Mesenchymal stem cell (in vitro differentiated cells and primary cell): ENCODE measurements at regions not wholly inside any gene's neighbourhood (a gene's known extent, or its start where the extent isn't known, plus 50 kb on each side); places are given as distances from the start of the nearest gene placed in this dataset.

Source experiments
- DNase-seq: peaks from one replicate; pipeline ENCODE4 v3.0.0-alpha.2; 2013
- H2AFZ ChIP-seq: one replicate; pipeline ENCODE4 v1.6.1; 2013; ENCODE audit warnings: low read depth, mild to moderate bottlenecking, control low read depth, inconsistent platforms, low read length, moderate library complexity
- H2AK5ac ChIP-seq: 2 replicates; pipeline ENCODE4 v1.6.1; 2013; ENCODE audit warnings: low read length, moderate library complexity, mild to moderate bottlenecking, inconsistent platforms; ENCODE audit not compliant: severe bottlenecking
- H2BK120ac ChIP-seq: one replicate; pipeline ENCODE4 v1.6.1; 2013; ENCODE audit warnings: low read depth, mild to moderate bottlenecking, inconsistent platforms, low read length, moderate library complexity
- H2BK12ac ChIP-seq, 2 experiments: one replicate each; pipeline ENCODE4 v1.6.1; 2013; ENCODE audit warnings: inconsistent platforms in 2 of 2, low read length in 2 of 2, mild to moderate bottlenecking in 2 of 2, moderate library complexity in 2 of 2, control low read depth in 1 of 2
- H2BK15ac ChIP-seq: one replicate; pipeline ENCODE4 v1.6.1; 2013; ENCODE audit warnings: mild to moderate bottlenecking, low read depth, inconsistent platforms; ENCODE audit not compliant: poor library complexity, severe bottlenecking
- H2BK5ac ChIP-seq: 2 replicates; pipeline ENCODE4 v1.6.1; 2013; ENCODE audit warnings: low read depth, mild to moderate bottlenecking, low read length, control low read depth, inconsistent platforms; ENCODE audit not compliant: poor library complexity, severe bottlenecking
- H3K14ac ChIP-seq, 2 experiments: one replicate each; pipeline ENCODE4 v1.6.1; 2013; ENCODE audit warnings: inconsistent platforms in 2 of 2, low read length in 2 of 2, control low read depth in 1 of 2, mild to moderate bottlenecking in 1 of 2, moderate library complexity in 1 of 2
- H3K18ac ChIP-seq, 2 experiments: one replicate each; pipeline ENCODE4 v1.6.1; 2013; ENCODE audit warnings: inconsistent platforms in 2 of 2, low read length in 2 of 2, control low read depth in 1 of 2, low read depth in 1 of 2, mild to moderate bottlenecking in 1 of 2
- H3K23ac ChIP-seq, 2 experiments: one replicate each; pipeline ENCODE4 v1.6.1; 2013; ENCODE audit warnings: inconsistent platforms in 2 of 2, low read length in 2 of 2, mild to moderate bottlenecking in 2 of 2, moderate library complexity in 2 of 2, control low read depth in 1 of 2
- H3K27ac ChIP-seq: 2 replicates; pipeline ENCODE4 v1.5.1; 2013; ENCODE audit warnings: mild to moderate bottlenecking, moderate library complexity, low read length, control low read depth, inconsistent platforms; ENCODE audit not compliant: poor library complexity, severe bottlenecking
- H3K27me3 ChIP-seq, 2 experiments: 2 replicates each; pipeline versions ENCODE4 v1.6.1 to v1.7.0; 2013; ENCODE audit warnings: low read length in 2 of 2, mild to moderate bottlenecking in 2 of 2, moderate library complexity in 2 of 2, control low read depth in 1 of 2, inconsistent platforms in 1 of 2; ENCODE audit not compliant: control insufficient read depth in 1 of 2, insufficient read depth in 1 of 2
- H3K36me3 ChIP-seq, 2 experiments: 2 replicates each; pipeline versions ENCODE4 v1.6.1 to v1.7.0; 2013; ENCODE audit warnings: low read length in 2 of 2, control low read depth in 1 of 2, inconsistent platforms in 1 of 2, low read depth in 1 of 2, mild to moderate bottlenecking in 1 of 2; ENCODE audit not compliant: insufficient read depth in 2 of 2, control insufficient read depth in 1 of 2
- H3K4ac ChIP-seq, 2 experiments: one replicate each; pipeline ENCODE4 v1.6.1; 2013; ENCODE audit warnings: inconsistent platforms in 2 of 2, low read length in 2 of 2, mild to moderate bottlenecking in 2 of 2, moderate library complexity in 2 of 2, control low read depth in 1 of 2, low read depth in 1 of 2
- H3K4me1 ChIP-seq: 2 replicates; pipeline ENCODE4 v1.6.1; 2013; ENCODE audit warnings: low read depth, low read length, control low read depth; ENCODE audit not compliant: control insufficient read depth, insufficient read depth
- H3K4me2 ChIP-seq: 2 replicates; pipeline ENCODE4 v1.6.1; 2013; ENCODE audit warnings: low read length, mild to moderate bottlenecking, inconsistent platforms; ENCODE audit not compliant: poor library complexity, severe bottlenecking
- H3K4me3 ChIP-seq, 2 experiments: 2 replicates each; pipeline versions ENCODE4 v1.5.1 to v1.7.0; 2013; ENCODE audit warnings: low read length in 2 of 2, mild to moderate bottlenecking in 2 of 2, control low read depth in 1 of 2, low read depth in 1 of 2; ENCODE audit not compliant: insufficient read depth in 1 of 2
- H3K79me1 ChIP-seq: replicated peaks from 2 replicates; pipeline ENCODE4 v1.6.1; 2013; ENCODE audit warnings: mild to moderate bottlenecking, control low read depth, low read length, inconsistent platforms; ENCODE audit not compliant: poor library complexity, severe bottlenecking
- H3K9ac ChIP-seq: 2 replicates; pipeline ENCODE4 v1.7.0; 2013; ENCODE audit warnings: mild to moderate bottlenecking, low read length, moderate library complexity
- H3K9me3 ChIP-seq: 2 replicates; pipeline ENCODE4 v1.7.0; 2013; ENCODE audit warnings: mild to moderate bottlenecking, low read length; ENCODE audit not compliant: control insufficient read depth
- H4K8ac ChIP-seq: one replicate; pipeline ENCODE4 v1.6.1; 2013; ENCODE audit warnings: inconsistent platforms, mild to moderate bottlenecking, low read length, moderate library complexity
- H4K91ac ChIP-seq: one replicate; pipeline ENCODE4 v1.6.1; 2013; ENCODE audit warnings: mild to moderate bottlenecking, low read length, inconsistent platforms
- WGBS: methylation state at CpG from one replicate; pipeline ENCODE4 v1.1.7; 2013; ENCODE audit warnings: mixed read lengths; 5-methylcytosine and 5-hydroxymethylcytosine counted together

- 61% methylated on average over 3 of the region's 4 CpGs for whole genome bisulfite sequencing
Measured at GRCh38 chr6:132961122-132961521, 146.8 kb downstream of the RPS12 start.

GRCh38 chr6:132961610-132962009 is 147.2 kb downstream of the RPS12 start:
- Histone ChIP-seq H3K23ac (no peak overlapping the region), H2BK5ac (no peak overlapping the region), H3K9me3 (no peaks in the 10 kb centered on the region), H3K18ac (no peak overlapping the region), H2BK15ac (no peak overlapping the region), H2BK120ac (peak overlapping the region; percentile 34), H4K8ac (no peak overlapping the region), H3K14ac (no peak overlapping the region), H2BK12ac (peak overlapping the region; percentile 18 to 47), H3K4me2 (no peak overlapping the region), H3K79me1 (no peaks in the 10 kb centered on the region), H3K9ac (no peak overlapping the region), H3K4me1 (peaks cover 2% of the 10 kb centered on the region), H3K27me3 (peaks cover 0 to 22% of the 10 kb centered on the region in 2 experiments), H3K4me3 (no peak overlapping the region), H2AFZ (no peak overlapping the region), H2AK5ac (no peak overlapping the region), H3K27ac (no peak overlapping the region), H4K91ac (no peak overlapping the region), H3K36me3 (no peaks in the 10 kb centered on the region), H3K4ac (no peak overlapping the region)
- WGBS: 83% methylated on average over 4 of the region's 5 CpGs
- DNase-seq: no peak

More at GRCh38 chr6:132961122-132961521, 146.8 kb downstream of the RPS12 start:
- peaks cover 0 to 22% of the 10 kb centered on the region in 2 experiments for H3K27me3 ChIP-seq
- H3K23ac ChIP-seq: no peak overlapping the region
- H3K27ac ChIP-seq: no peak overlapping the region
- H3K14ac ChIP-seq: no peak overlapping the region
- H2AK5ac ChIP-seq: no peak overlapping the region
- H4K8ac ChIP-seq: no peak overlapping the region
- H3K4me1 ChIP-seq: peaks cover 2% of the 10 kb centered on the region
- H2BK15ac ChIP-seq: no peak overlapping the region
- H3K36me3 ChIP-seq: no peaks in the 10 kb centered on the region
- H3K18ac ChIP-seq: no peak overlapping the region
- H3K9me3 ChIP-seq: no peaks in the 10 kb centered on the region
- no peak overlapping the region for H2BK5ac ChIP-seq
- no peak overlapping the region for H2BK120ac ChIP-seq
- H3K4ac ChIP-seq: no peak overlapping the region
- no peak overlapping the region for H4K91ac ChIP-seq
- no peak overlapping the region for H3K9ac ChIP-seq
- H3K79me1 ChIP-seq: no peaks in the 10 kb centered on the region
- no peak overlapping the region for H2AFZ ChIP-seq
- DNase-seq: peak; percentile 55
- no peak overlapping the region for H2BK12ac ChIP-seq
- no peak overlapping the region for H3K4me3 ChIP-seq
- no peak overlapping the region for H3K4me2 ChIP-seq

DNA sequence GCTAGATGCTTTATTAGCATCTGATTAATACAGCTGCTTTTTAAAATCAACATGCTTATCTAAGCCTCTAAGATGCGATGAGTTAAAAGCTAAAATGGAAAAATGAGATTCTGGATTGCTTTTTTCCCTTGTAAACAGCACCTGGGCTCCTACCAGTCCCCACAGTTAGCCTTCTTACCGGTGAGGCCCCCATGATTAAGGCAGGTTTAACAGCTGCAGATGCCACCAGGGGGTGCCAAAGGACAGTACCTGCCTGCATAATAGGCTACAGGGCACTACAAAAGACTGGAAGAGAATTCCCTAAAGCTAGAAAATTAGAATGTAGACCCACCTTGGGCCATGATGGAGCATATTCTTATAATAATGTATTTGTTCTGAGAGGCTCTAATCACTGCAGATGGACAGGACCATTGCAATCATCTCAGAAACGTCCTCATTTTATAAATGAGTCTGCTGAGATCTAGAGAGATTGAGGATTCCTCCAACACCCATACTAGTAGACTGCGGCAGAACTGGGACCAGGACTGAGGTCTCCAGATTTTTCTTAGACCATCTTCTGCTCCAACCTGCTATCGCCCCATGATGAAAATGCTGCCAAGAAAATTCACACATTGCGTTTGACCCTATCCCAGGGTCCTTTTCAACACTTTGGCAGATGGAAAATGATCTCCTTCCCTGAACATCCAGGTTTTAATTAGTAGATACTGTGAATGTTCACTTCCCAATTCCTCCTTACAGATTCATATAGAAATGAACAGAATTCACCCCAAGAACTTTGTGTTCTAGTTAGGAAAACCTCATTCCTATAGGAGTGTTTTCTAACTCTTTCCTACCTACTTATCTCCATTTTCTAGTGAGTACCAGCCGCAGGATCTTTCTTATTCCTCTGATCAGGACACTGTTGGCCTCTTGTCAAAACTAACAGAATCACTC is 148.8 kb downstream of the RPS12 start:
- no peak overlapping the region for H2BK5ac ChIP-seq
- no peak overlapping the region for H2AK5ac ChIP-seq
- no peak overlapping the region for H2BK15ac ChIP-seq
- DNase-seq: peak; percentile 67
- H3K4me2 ChIP-seq: no peak overlapping the region
- no peak overlapping the region for H3K14ac ChIP-seq
- no peaks in the 10 kb centered on the region for H3K79me1 ChIP-seq
- no peaks in the 10 kb centered on the region for H3K9me3 ChIP-seq
- no peak overlapping the region for H2BK120ac ChIP-seq
- no peak overlapping the region for H4K8ac ChIP-seq
- 67% methylated on average over 5 of the region's 7 CpGs for WGBS
- no peak overlapping the region for H4K91ac ChIP-seq
- no peak overlapping the region for H3K4me3 ChIP-seq
- no peaks in the 10 kb centered on the region for H3K36me3 ChIP-seq
- no peak overlapping the region for H3K23ac ChIP-seq
- H3K4me1 ChIP-seq: peaks cover 2% of the 10 kb centered on the region
- H2BK12ac ChIP-seq: no peak overlapping the region
- no peak overlapping the region for H2AFZ ChIP-seq
- no peak overlapping the region for H3K18ac ChIP-seq
- no peak overlapping the region for H3K9ac ChIP-seq
- H3K27ac ChIP-seq: no peak overlapping the region
- peaks cover 0 to 13% of the 10 kb centered on the region in 2 experiments for H3K27me3 ChIP-seq
- no peak overlapping the region for H3K4ac ChIP-seq

DNA sequence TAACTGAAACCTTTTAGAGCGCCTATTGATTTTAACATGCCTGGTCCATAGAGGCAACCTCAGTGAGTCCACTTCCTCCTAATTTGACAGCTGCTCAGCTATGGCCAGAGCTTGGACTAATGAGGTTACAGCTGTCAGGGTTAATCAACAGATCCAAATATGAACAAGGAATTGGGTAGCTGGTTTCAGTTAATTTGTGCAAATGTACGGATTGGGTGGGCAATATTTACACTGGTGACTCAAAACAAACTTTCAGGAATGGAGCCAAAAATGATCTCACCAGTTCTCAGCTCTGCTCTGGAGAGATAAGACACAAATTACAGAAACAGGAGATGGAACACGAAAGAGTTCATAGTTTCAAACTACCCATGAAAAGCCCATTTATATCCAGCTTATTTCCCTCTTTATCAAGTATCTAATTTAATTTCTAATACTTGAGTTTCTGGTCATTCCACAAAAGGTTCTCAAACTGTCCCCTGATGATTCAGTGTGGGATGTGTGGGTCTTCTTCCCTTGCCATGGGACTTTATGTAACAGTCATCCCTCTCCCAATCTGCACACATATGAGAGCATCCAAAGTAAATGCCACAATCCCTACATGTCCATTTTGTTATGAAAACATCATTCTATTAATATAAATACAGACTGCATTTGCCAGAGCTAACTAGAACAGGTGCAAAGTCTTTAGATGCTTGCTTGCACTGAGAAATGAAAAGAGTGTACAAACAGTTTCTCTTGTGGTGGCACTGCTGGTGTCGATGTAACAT is 149.9 kb downstream of the RPS12 start:
- no peak overlapping the region for H4K8ac ChIP-seq
- 67% methylated on average over 4 of the region's 4 CpGs for WGBS

More for the DNA sequence above, 149.9 kb downstream of the RPS12 start:
- H2BK15ac ChIP-seq: no peak overlapping the region
- H3K14ac ChIP-seq: no peak overlapping the region
- no peaks in the 10 kb centered on the region for H3K79me1 ChIP-seq
- no peak overlapping the region for H3K4me2 ChIP-seq
- H4K91ac ChIP-seq: no peak overlapping the region
- DNase-seq: peak; percentile 58
- H2BK5ac ChIP-seq: no peak overlapping the region
- H3K4me3 ChIP-seq: no peak overlapping the region
- no peak overlapping the region for H2AK5ac ChIP-seq
- no peak overlapping the region for H2BK120ac ChIP-seq
- H3K23ac ChIP-seq: no peak overlapping the region
- H3K36me3 ChIP-seq: no peaks in the 10 kb centered on the region
- H3K18ac ChIP-seq: no peak overlapping the region
- H2AFZ ChIP-seq: no peak overlapping the region
- no peak overlapping the region for H3K4ac ChIP-seq
- H3K27me3 ChIP-seq: peaks cover 0 to 8% of the 10 kb centered on the region in 2 experiments
- H2BK12ac ChIP-seq: no peak overlapping the region
- H3K4me1 ChIP-seq: peaks cover 2% of the 10 kb centered on the region
- no peaks in the 10 kb centered on the region for H3K9me3 ChIP-seq
- no peak overlapping the region for H3K9ac ChIP-seq
- no peak overlapping the region for H3K27ac ChIP-seq
